K562 (cell line): ENCODE measurements at regions not wholly inside any gene's neighbourhood (a gene's known extent, or its start where the extent isn't known, plus 50 kb on each side); places are given as distances from the start of the nearest gene placed in this dataset.

Experiments used
- ATAC-seq: fragments of 200-7000 bp; cut with Tn5 transposase; 3 replicates; pipeline ENCODE4 v1.9.1; 2020; ENCODE audit warnings: moderate library complexity
- BruUV-seq: library from RNA; stranded (reverse); fragments of 400-500 nt; replicated peaks from 2 replicates; lab custom pipeline; 2021; lab: Mats Ljungman, UMichigan
- CTCF ChIA-PET: fragments of 300-600 bp; formaldehyde crosslinking; extraction: SDS; loops from one replicate; lab custom pipeline; 2021; ENCODE audit warnings: low intra/inter-chr PET ratio; lab: Yijun Ruan, JAX
- POLR2A ChIA-PET: fragments of 300-600, 350-650 bp; sonication (Branson Sonifier 250); formaldehyde crosslinking; extraction: SDS; loops from one replicate; lab custom pipeline; 2021; ENCODE audit warnings: antibody characterized with exemption, inconsistent platforms; lab: Yijun Ruan, JAX
- DNase-seq, 4 experiments: peaks; one replicate each; pipeline versions ENCODE4 v3.0.0 to v3.0.0-alpha.2; 2011 to 2018; ENCODE audit warnings: low spot score in 3 of 4, mixed read lengths in 3 of 4; ENCODE audit errors: extremely low read depth in 1 of 4
- FAIRE-seq: peaks from 2 replicates; lab custom pipeline; 2011; peaks lifted over from hg19 to GRCh38; lab: Jason Lieb, UNC
- H2AFZ ChIP-seq: 2 replicates; pipeline ENCODE4 v1.6.0; 2011; ENCODE audit warnings: low read depth, low read length, control low read depth, inconsistent platforms
- H3K27ac ChIP-seq: fragments of 200-600 bp; 3 replicates; pipeline ENCODE4 v1.8.0; 2011; ENCODE audit warnings: low read depth, mild to moderate bottlenecking, control low read depth, inconsistent platforms, low read length, moderate library complexity, mixed read lengths; ENCODE audit errors: extremely low read depth
- H3K27me3 ChIP-seq, 2 experiments: fragments of 300-600 bp in 1 of 2; 2 replicates in 1 of 2; 3 replicates in 1 of 2; pipeline versions ENCODE4 v1.6.0 to v1.8.0; 2011; ENCODE audit warnings: inconsistent platforms in 2 of 2, low read length in 2 of 2, mild to moderate bottlenecking in 1 of 2, mixed read lengths in 1 of 2, moderate library complexity in 1 of 2; ENCODE audit not compliant: control insufficient read depth in 2 of 2, insufficient read depth in 2 of 2
- H3K36me3 ChIP-seq: fragments of 300-600 bp; 3 replicates; pipeline ENCODE4 v1.8.0; 2011; ENCODE audit warnings: mild to moderate bottlenecking, low read length, inconsistent platforms; ENCODE audit not compliant: control insufficient read depth, insufficient read depth
- H3K4me1 ChIP-seq, 2 experiments: fragments of 200-600 bp in 1 of 2; replicated peaks in 1 of 2; 2 replicates in 1 of 2; 3 replicates in 1 of 2; pipeline versions ENCODE4 v1.5.1 to v1.8.0; 2011; ENCODE audit warnings: inconsistent platforms in 2 of 2, low read length in 2 of 2, mild to moderate bottlenecking in 1 of 2, mixed read lengths in 1 of 2, moderate library complexity in 1 of 2; ENCODE audit not compliant: control insufficient read depth in 2 of 2, insufficient read depth in 2 of 2
- H3K4me2 ChIP-seq: 2 replicates; pipeline ENCODE4 v1.6.1; 2011; ENCODE audit warnings: low read length, control low read depth, inconsistent platforms, mixed read lengths; ENCODE audit not compliant: insufficient read depth
- H3K4me3 ChIP-seq: fragments of 200-600 bp; sonication (generic), shearing (Covaris generic); 2 replicates; pipeline ENCODE4 v1.5.1; 2016; ENCODE audit warnings: control low read depth, inconsistent platforms
- H3K79me2 ChIP-seq: fragments of 200-600 bp; 3 replicates; pipeline ENCODE4 v1.8.0; 2011; ENCODE audit warnings: low read length, inconsistent platforms; ENCODE audit not compliant: control insufficient read depth, insufficient read depth
- H3K9ac ChIP-seq, 2 experiments: 2 replicates each; pipeline versions ENCODE4 v1.6.0 to v1.6.1; 2011; ENCODE audit warnings: low read depth in 2 of 2, low read length in 2 of 2, control low read depth in 1 of 2, inconsistent platforms in 1 of 2, mild to moderate bottlenecking in 1 of 2, mixed read lengths in 1 of 2; ENCODE audit not compliant: insufficient read depth in 1 of 2
- H3K9me1 ChIP-seq: one replicate; pipeline ENCODE4 v1.6.0; 2011; ENCODE audit warnings: inconsistent platforms, mild to moderate bottlenecking, low read length, moderate library complexity; ENCODE audit not compliant: control insufficient read depth, insufficient read depth
- H3K9me3 ChIP-seq: replicated peaks from 2 replicates; pipeline ENCODE4 v1.5.1; 2011; ENCODE audit warnings: low read depth, low read length, inconsistent platforms; ENCODE audit not compliant: control insufficient read depth, insufficient read depth
- H4K20me1 ChIP-seq: replicated peaks from 2 replicates; pipeline ENCODE4 v1.6.1; 2011; ENCODE audit warnings: low read length, inconsistent platforms, mixed read lengths; ENCODE audit not compliant: control insufficient read depth, insufficient read depth
- GTF3C2 ChIP-seq: IDR thresholded peaks from 3 replicates; pipeline ENCODE4 v1.6.1; 2011; ENCODE audit warnings: borderline replicate concordance, mild to moderate bottlenecking, moderate library complexity; ENCODE audit not compliant: insufficient read length; ENCODE audit errors: extremely low read depth
- MAFG ChIP-seq: fragments of 450-650 bp; conservative IDR thresholded peaks from 2 replicates; pipeline ENCODE4 v1.6.1; 2016; ENCODE audit warnings: missing genetic modification characterization, missing compliant biosample characterization
- WGBS: fragments of 100-300 bp; shearing (Covaris generic); methylation state at CpG from one replicate; pipeline ENCODE4 v1.1.6; 2016; ENCODE audit warnings: low coverage, mixed read lengths; ENCODE audit not compliant: insufficient coverage; ENCODE audit errors: missing lambda C conversion rate; 5-methylcytosine and 5-hydroxymethylcytosine counted together
- in situ Hi-C: fragments of 300-500 bp; cut with MboI; formaldehyde crosslinking; loops from 4 replicates; pipeline ENCODE4 v1.15.0; 2018; ENCODE audit warnings: inconsistent platforms, mixed read lengths
- intact Hi-C: fragments of 100-400 bp; cut with micrococcal nuclease; formaldehyde crosslinking; loops from 2 replicates; pipeline ENCODE4 v1.14.2; 2022

GRCh38 chr1:69271587-69272125 is 296.1 kb upstream of the LRRC7 start (continued):
- TF ChIP-seq GTF3C2, result no peak
- TF ChIP-seq, all 486 proteins: peak for 0

GRCh38 chr1:69272684-69273083 is 295.0 kb upstream of the LRRC7 start:
- no peaks in the 10 kb centered on the region for H3K9me3 ChIP-seq
- H3K79me2 ChIP-seq, result no peaks in the 10 kb centered on the region
- no peak for TF ChIP-seq MAFG (tag)
- no peak overlapping the region for H3K4me2 ChIP-seq
- ChIA-PET CTCF (no interaction called here), POLR2A (no interaction called here)
- H3K4me1 ChIP-seq, result no peaks in the 10 kb centered on the region
- no TSS peak for BruUV-seq
- H3K4me3 ChIP-seq, result no peak overlapping the region
- no peaks in the 10 kb centered on the region for H3K27me3 ChIP-seq
- ATAC-seq (no peak), DNase-seq (no peak), FAIRE-seq (no peak)
- no peak overlapping the region for H3K27ac ChIP-seq
- WGBS, result 2% methylated on average over 4 of the region's 4 CpGs
- H2AFZ ChIP-seq, result no peak overlapping the region
- H3K36me3 ChIP-seq, result no peaks in the 10 kb centered on the region
- H3K9me1 ChIP-seq, result no peaks in the 10 kb centered on the region
- no peaks in the 10 kb centered on the region for H4K20me1 ChIP-seq
- no peak overlapping the region for H3K9ac ChIP-seq
- in situ Hi-C loops (no loop called here), intact Hi-C loops (no loop called here)
